SU-DHL-6 (cell line): ENCODE measurements at regions not wholly inside any gene's neighbourhood (a gene's known extent, or its start where the extent isn't known, plus 50 kb on each side); places are given as distances from the start of the nearest gene placed in this dataset.

Source experiments
- H2AFZ ChIP-seq: fragments of 200-600 bp; sonication (generic); 2 replicates; pipeline ENCODE4 v1.6.1; 2014; ENCODE audit warnings: low read depth, mild to moderate bottlenecking, moderate library complexity, mixed read lengths, antibody characterized with exemption, low read length; ENCODE audit not compliant: severe bottlenecking
- H3F3A ChIP-seq: fragments of 200-600 bp; shearing (Covaris generic); 2 replicates; pipeline ENCODE4 v1.6.0; 2016; ENCODE audit warnings: antibody characterized with exemption, mild to moderate bottlenecking; ENCODE audit not compliant: insufficient read depth
- H3K27ac ChIP-seq: fragments of 200-600 bp; sonication (generic); 2 replicates; pipeline ENCODE4 v1.5.1; 2016; ENCODE audit warnings: low read depth, mild to moderate bottlenecking, low read length, moderate library complexity, mixed read lengths
- H3K27me3 ChIP-seq: fragments of 200-600 bp; sonication (generic), shearing (Covaris generic); 2 replicates; pipeline ENCODE4 v1.6.0; 2014; ENCODE audit warnings: mild to moderate bottlenecking, low read length
- H3K36me3 ChIP-seq: fragments of 200-600 bp; sonication (generic); 2 replicates; pipeline ENCODE4 v1.6.1; 2014; ENCODE audit warnings: mild to moderate bottlenecking, low read length, mixed read lengths
- H3K4me2 ChIP-seq: fragments of 300-600, 200-600 bp; shearing (Covaris generic), sonication (generic); 2 replicates; pipeline ENCODE4 v1.6.0; 2014; ENCODE audit warnings: low read length, low read depth, mild to moderate bottlenecking; ENCODE audit not compliant: poor library complexity, severe bottlenecking
- H3K4me3 ChIP-seq: fragments of 200-600 bp; sonication (generic); 2 replicates; pipeline ENCODE4 v1.5.1; 2014; ENCODE audit warnings: antibody characterized with exemption, low read length, mild to moderate bottlenecking, mixed read lengths; ENCODE audit not compliant: insufficient read depth, poor library complexity, severe bottlenecking
- H3K79me2 ChIP-seq: fragments of 200-600 bp; sonication (generic); 2 replicates; pipeline ENCODE4 v1.6.1; 2014; ENCODE audit warnings: mild to moderate bottlenecking, low read length, moderate library complexity; ENCODE audit not compliant: insufficient read depth
- H3K9ac ChIP-seq: fragments of 200-600 bp; sonication (generic); 2 replicates; pipeline ENCODE4 v1.7.0; 2014; ENCODE audit warnings: mild to moderate bottlenecking, low read length
- H3K9me2 ChIP-seq: fragments of 200-600 bp; sonication (generic); replicated peaks from 2 replicates; pipeline ENCODE4 v1.6.1; 2014; ENCODE audit warnings: low read length; ENCODE audit not compliant: insufficient read depth
- H3K9me3 ChIP-seq: fragments of 200-600 bp; sonication (generic); 2 replicates; pipeline ENCODE4 v1.6.1; 2014; ENCODE audit warnings: low read length, mixed read lengths; ENCODE audit not compliant: insufficient read depth
- H4K20me1 ChIP-seq: fragments of 200-600 bp; sonication (generic); 2 replicates; pipeline ENCODE4 v1.6.1; 2014; ENCODE audit warnings: low read depth, mild to moderate bottlenecking, antibody characterized with exemption, low read length, moderate library complexity, mixed read lengths
- EZH2phosphoT487 ChIP-seq: fragments of 200-600 bp; sonication (generic), shearing (Covaris generic); conservative IDR thresholded peaks from 2 replicates; pipeline ENCODE4 v1.6.1; 2018; ENCODE audit warnings: mild to moderate bottlenecking, antibody characterized with exemption, low read length, moderate library complexity, mixed read lengths
- TF ChIP-seq, protein P1 (sequence below): fragments of 200-600 bp; sonication (generic); IDR thresholded peaks from one replicate; pipeline ENCODE4 v1.5.1; 2017; ENCODE audit warnings: antibody characterized with exemption, mild to moderate bottlenecking, low read length, moderate library complexity; ENCODE audit not compliant: insufficient read depth, poor library complexity, severe bottlenecking

DNA sequence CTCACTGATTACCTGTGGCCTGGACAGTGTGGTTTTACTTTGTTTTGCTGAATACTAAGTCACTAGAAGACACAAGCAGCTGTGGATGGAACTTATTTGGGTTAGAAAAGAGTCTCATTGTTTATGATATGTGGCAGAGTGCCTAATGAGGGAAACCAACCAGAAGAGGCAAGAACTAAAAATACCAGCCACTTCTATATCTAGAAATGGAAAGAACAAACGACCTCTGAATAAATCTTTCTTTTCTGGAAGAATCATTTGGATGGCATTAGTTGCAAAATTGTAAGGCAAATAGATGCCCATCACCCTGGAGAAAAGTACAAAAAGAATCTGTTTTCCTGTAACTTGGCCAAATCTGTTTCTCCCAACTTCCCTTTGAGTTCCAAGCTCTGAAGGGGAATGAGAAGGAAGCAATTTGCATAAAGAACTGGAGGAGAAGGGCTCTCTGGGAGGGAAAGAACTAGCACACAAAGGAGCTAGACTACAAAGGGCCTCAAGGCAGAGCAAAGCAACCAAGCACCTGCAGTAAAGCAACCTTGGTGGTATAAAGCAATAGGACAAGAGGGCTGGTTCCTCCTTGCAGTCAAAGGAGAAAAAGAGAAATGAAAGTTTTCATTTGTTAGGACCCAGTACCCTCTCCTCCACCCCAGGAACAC, 455.4 kb downstream of the CAAP1 start:
- no peak overlapping the region for H2AFZ ChIP-seq
- TF ChIP-seq EZH2phosphoT487, result no peak
- TF ChIP-seq, protein P1, sequence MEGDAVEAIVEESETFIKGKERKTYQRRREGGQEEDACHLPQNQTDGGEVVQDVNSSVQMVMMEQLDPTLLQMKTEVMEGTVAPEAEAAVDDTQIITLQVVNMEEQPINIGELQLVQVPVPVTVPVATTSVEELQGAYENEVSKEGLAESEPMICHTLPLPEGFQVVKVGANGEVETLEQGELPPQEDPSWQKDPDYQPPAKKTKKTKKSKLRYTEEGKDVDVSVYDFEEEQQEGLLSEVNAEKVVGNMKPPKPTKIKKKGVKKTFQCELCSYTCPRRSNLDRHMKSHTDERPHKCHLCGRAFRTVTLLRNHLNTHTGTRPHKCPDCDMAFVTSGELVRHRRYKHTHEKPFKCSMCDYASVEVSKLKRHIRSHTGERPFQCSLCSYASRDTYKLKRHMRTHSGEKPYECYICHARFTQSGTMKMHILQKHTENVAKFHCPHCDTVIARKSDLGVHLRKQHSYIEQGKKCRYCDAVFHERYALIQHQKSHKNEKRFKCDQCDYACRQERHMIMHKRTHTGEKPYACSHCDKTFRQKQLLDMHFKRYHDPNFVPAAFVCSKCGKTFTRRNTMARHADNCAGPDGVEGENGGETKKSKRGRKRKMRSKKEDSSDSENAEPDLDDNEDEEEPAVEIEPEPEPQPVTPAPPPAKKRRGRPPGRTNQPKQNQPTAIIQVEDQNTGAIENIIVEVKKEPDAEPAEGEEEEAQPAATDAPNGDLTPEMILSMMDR, result no peak

DNA sequence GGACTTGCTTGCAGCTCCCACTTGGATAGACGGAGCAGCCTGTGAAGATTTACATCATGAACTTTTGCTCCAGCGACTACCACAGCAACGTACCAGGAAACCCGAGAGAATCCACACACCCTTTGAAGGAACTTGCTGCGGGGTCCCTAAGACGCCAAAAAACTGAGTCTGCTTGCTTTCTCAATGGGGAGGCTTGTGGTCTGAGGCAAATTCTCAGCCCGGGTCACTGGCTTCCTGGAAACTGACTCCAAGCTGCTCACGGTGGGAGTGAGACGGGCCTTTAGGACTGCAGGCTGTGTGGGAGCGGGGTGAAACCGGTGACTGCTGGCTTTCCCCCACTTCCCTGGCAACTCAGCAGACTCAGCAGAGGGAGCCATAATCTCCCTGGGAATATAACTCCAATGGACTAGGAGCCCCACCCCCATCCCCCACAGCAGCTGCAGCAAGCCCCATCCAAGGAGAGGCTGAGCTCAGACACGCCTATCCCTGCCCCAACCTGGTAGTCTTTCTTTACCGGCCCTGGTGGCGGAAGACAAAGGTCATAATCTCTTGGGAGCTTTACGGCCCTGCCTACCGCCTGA, 466.0 kb downstream of the CAAP1 start:
- no peaks in the 10 kb centered on the region for H3K79me2 ChIP-seq
- H3K9me2 ChIP-seq, result no peaks in the 10 kb centered on the region; the same call in 1 of the 2 replicates
- H3K4me2 ChIP-seq, result no peak overlapping the region
- no peaks in the 10 kb centered on the region for H3K27me3 ChIP-seq
- no peak overlapping the region for H3K27ac ChIP-seq
- H4K20me1 ChIP-seq, result no peaks in the 10 kb centered on the region
- H3K9ac ChIP-seq, result no peak overlapping the region
- H3K9me3 ChIP-seq, result no peaks in the 10 kb centered on the region
- H3K4me3 ChIP-seq, result no peak overlapping the region
- H3K36me3 ChIP-seq, result no peaks in the 10 kb centered on the region
- TF ChIP-seq, protein P1, result no peak
- no peak for TF ChIP-seq EZH2phosphoT487
- H3F3A ChIP-seq, result no peaks in the 10 kb centered on the region
- no peak overlapping the region for H2AFZ ChIP-seq

More for the DNA sequence above, 455.4 kb downstream of the CAAP1 start:
- H3K9ac ChIP-seq, result no peak overlapping the region
- H3K4me2 ChIP-seq, result no peak overlapping the region
- no peak overlapping the region for H3K27ac ChIP-seq
- no peaks in the 10 kb centered on the region for H3K27me3 ChIP-seq
- no peaks in the 10 kb centered on the region for H3K9me3 ChIP-seq
- no peaks in the 10 kb centered on the region for H3F3A ChIP-seq
- H3K36me3 ChIP-seq, result no peaks in the 10 kb centered on the region
- no peaks in the 10 kb centered on the region for H3K9me2 ChIP-seq
- H4K20me1 ChIP-seq, result no peaks in the 10 kb centered on the region
- H3K4me3 ChIP-seq, result no peak overlapping the region
- H3K79me2 ChIP-seq, result no peaks in the 10 kb centered on the region

DNA sequence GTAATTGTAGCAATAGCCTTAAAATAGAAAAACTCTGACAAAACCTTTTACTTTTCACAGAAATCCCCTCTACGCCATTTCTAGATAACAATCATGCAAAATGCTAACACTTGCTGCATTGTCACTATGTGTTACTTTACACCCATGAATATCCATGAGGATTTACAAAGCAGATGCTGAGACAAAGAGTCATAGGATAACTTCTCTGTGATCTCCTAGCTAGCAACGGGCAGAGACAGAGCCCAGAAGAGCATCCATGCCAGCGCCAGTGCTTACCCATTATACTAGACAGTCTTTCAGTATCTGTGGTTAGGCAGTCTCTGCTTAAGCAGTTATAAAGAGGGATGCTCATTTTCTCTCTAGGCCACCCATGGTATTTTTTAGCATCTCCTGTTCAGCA, 474.1 kb downstream of the CAAP1 start:
- Histone ChIP-seq H3K36me3 (no peaks in the 10 kb centered on the region), H3K27me3 (no peaks in the 10 kb centered on the region), H3F3A (no peaks in the 10 kb centered on the region), H3K9ac (no peak overlapping the region), H4K20me1 (no peaks in the 10 kb centered on the region), H2AFZ (no peak overlapping the region), H3K79me2 (no peaks in the 10 kb centered on the region), H3K9me2 (no peaks in the 10 kb centered on the region), H3K4me3 (no peak overlapping the region), H3K27ac (no peak overlapping the region), H3K4me2 (no peak overlapping the region), H3K9me3 (no peaks in the 10 kb centered on the region)
- TF ChIP-seq, protein P1, result no peak
- TF ChIP-seq EZH2phosphoT487, result no peak
